ENCODE measurements at regions not wholly inside any gene's neighbourhood (a gene's known extent, or its start where the extent isn't known, plus 50 kb on each side); places are given as distances from the start of the nearest gene placed in this dataset.

DNA sequence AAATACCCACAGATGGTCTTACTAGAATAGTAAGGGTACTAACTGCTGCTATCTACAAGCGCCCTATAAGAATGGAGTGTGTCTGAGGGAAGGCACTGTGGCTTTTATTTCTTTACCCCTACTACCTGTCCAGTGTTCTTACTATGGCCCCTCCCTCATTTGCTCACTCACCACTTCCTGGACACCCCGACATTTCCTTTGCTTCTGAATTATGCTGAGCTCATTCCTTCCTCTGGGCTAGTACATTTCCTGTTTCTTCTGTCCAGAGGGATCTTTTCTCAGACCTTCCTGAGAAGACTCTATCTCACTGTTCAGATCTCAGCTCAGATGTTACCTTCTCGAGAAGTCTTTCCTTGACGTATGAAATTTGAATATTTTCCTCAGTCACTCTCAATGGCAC, 192.1 kb upstream of the DAB1 start:
- TF ChIP-seq, protein P1, sequence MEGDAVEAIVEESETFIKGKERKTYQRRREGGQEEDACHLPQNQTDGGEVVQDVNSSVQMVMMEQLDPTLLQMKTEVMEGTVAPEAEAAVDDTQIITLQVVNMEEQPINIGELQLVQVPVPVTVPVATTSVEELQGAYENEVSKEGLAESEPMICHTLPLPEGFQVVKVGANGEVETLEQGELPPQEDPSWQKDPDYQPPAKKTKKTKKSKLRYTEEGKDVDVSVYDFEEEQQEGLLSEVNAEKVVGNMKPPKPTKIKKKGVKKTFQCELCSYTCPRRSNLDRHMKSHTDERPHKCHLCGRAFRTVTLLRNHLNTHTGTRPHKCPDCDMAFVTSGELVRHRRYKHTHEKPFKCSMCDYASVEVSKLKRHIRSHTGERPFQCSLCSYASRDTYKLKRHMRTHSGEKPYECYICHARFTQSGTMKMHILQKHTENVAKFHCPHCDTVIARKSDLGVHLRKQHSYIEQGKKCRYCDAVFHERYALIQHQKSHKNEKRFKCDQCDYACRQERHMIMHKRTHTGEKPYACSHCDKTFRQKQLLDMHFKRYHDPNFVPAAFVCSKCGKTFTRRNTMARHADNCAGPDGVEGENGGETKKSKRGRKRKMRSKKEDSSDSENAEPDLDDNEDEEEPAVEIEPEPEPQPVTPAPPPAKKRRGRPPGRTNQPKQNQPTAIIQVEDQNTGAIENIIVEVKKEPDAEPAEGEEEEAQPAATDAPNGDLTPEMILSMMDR (IDR thresholded peaks at IDR 0.05; ENCODE audit: low read depth, low read length) = no peak

DNA sequence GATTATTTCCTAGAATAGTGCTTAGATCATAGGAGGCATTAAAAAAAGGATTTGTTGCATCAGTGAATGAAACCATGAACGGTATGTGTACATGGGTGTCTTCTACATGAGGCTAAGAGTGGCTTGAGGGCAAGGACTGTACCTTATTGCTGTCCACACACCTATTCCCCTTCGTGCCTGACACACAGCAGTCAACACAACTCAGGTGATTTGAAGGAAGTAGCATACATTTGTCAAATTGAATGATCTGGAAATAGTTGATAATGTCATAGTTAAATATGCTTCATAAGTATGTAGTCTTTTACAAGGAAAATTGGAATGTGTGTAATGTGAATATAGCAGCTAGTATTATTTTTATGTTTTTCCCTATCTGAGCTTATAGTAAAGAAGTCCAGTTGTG, 189.0 kb upstream of the DAB1 start:
- TF ChIP-seq, protein P1 (IDR thresholded peaks at IDR 0.05; ENCODE audit: low read depth, low read length) = no peak
- H3K27ac ChIP-seq = no peak overlapping the region
- DNase-seq = no peak
- H3K36me3 ChIP-seq = no peaks in the 10 kb centered on the region
- no peaks in the 10 kb centered on the region for H3K9me3 ChIP-seq (ENCODE audit: severe bottlenecking)
- no peaks in the 10 kb centered on the region for H3K27me3 ChIP-seq (ENCODE audit: insufficient read depth, low read depth, severe bottlenecking)
- no peak overlapping the region for H3K4me3 ChIP-seq (ENCODE audit: low read depth, low read length)

More for the DNA sequence above, 192.1 kb upstream of the DAB1 start:
- no peaks in the 10 kb centered on the region for H3K36me3 ChIP-seq
- H3K27me3 ChIP-seq (ENCODE audit: insufficient read depth, low read depth, severe bottlenecking) = no peaks in the 10 kb centered on the region
- no peaks in the 10 kb centered on the region for H3K9me3 ChIP-seq (ENCODE audit: severe bottlenecking)
- no peak overlapping the region for H3K27ac ChIP-seq
- no peak overlapping the region for H3K4me3 ChIP-seq (ENCODE audit: low read depth, low read length)
- no peak for DNase-seq

DNA sequence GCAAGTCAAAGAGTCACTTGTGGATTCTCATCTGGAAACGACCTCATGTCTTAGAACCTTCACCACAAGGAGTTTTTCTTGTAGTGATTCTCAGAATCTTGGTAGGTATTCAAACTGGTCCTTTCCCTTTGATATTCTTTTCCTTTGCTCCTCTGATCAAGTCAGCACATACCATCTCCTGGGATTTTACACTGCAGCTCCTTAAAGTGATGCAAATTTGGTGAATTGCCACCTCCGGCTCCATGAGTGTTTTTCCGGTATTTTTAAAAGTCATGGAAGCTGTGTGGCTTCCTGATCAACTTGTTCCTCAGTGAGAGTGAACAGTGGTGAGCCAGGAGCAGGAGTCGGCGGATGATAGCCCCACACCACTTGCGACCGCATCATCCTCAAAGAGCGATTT, 182.1 kb upstream of the DAB1 start:
- TF ChIP-seq, protein P1 (IDR thresholded peaks at IDR 0.05; ENCODE audit: low read depth, low read length) = no peak
- Histone ChIP-seq H3K36me3 (no peaks in the 10 kb centered on the region), H3K9me3 (ENCODE audit: severe bottlenecking) (no peaks in the 10 kb centered on the region), H3K27ac (no peak overlapping the region), H3K4me3 (ENCODE audit: low read depth, low read length) (no peak overlapping the region), H3K27me3 (ENCODE audit: insufficient read depth, low read depth, severe bottlenecking) (no peaks in the 10 kb centered on the region)
- no peak for DNase-seq

DNA sequence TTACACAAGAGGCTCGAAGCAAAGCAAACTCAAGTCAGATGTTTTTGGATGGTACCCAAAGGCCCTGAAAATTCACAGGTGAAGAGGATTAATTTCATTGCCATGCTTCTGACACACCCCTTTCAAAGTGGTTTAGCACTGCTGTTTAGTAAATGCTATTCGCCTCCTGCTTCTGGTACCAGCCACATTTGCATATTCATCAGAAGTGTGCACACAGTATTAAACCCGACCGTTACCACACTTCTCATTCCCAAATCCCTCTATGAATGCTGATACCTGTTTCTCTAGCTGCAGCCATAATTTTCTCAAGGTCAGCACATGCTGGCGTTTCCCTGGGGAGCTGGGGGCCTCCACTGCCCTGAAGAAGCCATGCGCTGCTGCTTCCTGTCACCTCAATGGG, 179.8 kb upstream of the DAB1 start:
- no peak for DNase-seq
- H3K27me3 ChIP-seq (ENCODE audit: insufficient read depth, low read depth, severe bottlenecking) = no peaks in the 10 kb centered on the region
- no peak overlapping the region for H3K27ac ChIP-seq
- no peak overlapping the region for H3K4me3 ChIP-seq (ENCODE audit: low read depth, low read length)
- TF ChIP-seq, protein P1 (IDR thresholded peaks at IDR 0.05; ENCODE audit: low read depth, low read length) = no peak
- H3K9me3 ChIP-seq (ENCODE audit: severe bottlenecking) = no peaks in the 10 kb centered on the region
- H3K36me3 ChIP-seq = no peaks in the 10 kb centered on the region

DNA sequence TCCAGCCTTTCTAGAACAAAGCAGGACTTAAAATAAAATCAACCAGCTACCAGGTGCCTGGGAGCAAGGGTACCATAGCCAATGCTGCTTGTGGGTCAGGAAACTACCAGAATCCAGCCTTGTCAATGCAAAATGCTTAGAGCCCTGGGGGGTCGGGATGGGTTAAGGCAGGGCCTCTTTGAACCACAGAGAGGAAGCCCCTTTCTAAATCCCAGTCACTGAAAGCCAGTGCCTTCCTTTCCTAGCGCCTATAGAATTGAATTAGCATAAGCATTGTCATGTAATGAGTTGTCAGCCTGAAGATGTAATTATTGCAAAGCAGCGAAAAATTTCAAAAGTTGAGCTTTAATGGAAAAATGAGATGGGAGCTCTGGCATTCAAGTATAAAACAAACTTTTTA, 176.6 kb upstream of the DAB1 start:
- DNase-seq = no peak
- Histone ChIP-seq H3K27ac (no peak overlapping the region), H3K9me3 (ENCODE audit: severe bottlenecking) (no peaks in the 10 kb centered on the region), H3K27me3 (ENCODE audit: insufficient read depth, low read depth, severe bottlenecking) (no peaks in the 10 kb centered on the region), H3K36me3 (no peaks in the 10 kb centered on the region), H3K4me3 (ENCODE audit: low read depth, low read length) (no peak overlapping the region)
- TF ChIP-seq, protein P1 (IDR thresholded peaks at IDR 0.05; ENCODE audit: low read depth, low read length) = no peak

DNA sequence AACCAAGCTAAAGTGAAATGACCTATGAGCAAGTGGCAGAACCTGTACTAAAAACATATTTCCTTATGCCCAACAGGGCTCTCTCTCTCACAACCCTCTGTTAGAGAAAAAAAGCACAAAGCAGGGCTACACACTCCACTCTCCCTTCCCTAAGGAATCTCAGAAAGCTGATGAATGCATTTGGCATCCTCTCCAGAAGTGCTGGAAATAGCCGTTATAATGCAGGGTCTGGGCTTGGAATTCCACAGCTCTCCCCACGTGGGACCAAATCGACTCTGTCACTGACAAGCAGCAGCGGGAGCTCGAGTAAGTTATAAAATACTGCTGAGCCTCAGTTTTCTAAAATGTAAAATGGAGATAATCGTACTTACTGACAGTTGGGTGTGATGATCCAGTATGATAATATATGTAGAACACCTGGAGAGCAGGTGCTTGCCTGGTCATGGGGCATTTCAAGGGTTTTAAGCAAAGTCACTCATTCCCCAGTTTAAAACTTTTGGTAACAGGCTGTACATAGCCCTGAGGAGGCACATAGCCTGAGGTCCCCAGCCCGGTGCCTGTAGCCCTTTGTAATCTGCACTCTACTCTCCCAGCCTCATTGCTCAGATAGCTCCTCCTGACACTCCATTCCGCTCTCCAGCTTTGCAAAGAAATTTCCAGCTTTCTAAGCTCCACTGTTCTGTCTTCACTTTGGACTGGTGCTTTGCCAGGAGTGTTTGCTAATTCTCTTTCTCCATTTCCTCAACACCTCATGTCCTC, 175.6 kb upstream of the DAB1 start:
- no peaks in the 10 kb centered on the region for H3K36me3 ChIP-seq
- H3K9me3 ChIP-seq (ENCODE audit: severe bottlenecking) = no peaks in the 10 kb centered on the region
- H3K27ac ChIP-seq = no peak overlapping the region
- TF ChIP-seq, protein P1 (IDR thresholded peaks at IDR 0.05; ENCODE audit: low read depth, low read length) = no peak
- H3K27me3 ChIP-seq (ENCODE audit: insufficient read depth, low read depth, severe bottlenecking) = no peaks in the 10 kb centered on the region
- DNase-seq = no peak
- no peak overlapping the region for H3K4me3 ChIP-seq (ENCODE audit: low read depth, low read length)
